Activated CD4-positive, alpha-beta T cell treated with anti-CD3 and anti-CD28 coated beads, Interleukin-2, amount 50 U/mL, for 24 hours (primary cell): ENCODE measurements at regions not wholly inside any gene's neighbourhood (a gene's known extent, or its start where the extent isn't known, plus 50 kb on each side); places are given as distances from the start of the nearest gene placed in this dataset.
"Not testable (repeated sequence)": the region's sequence is repeated elsewhere in the genome, so short reads cannot be mapped to it uniquely, and the experiment has no call there.

Source experiments
- DNase-seq, 2 donors: peaks; one replicate each; pipeline ENCODE4 v3.0.0-alpha.2; 2020; ENCODE audit warnings: low read depth in 1 of 2, low spot score in 1 of 2

- no peak for DNase-seq
Observed at GRCh38 chr3:104885214-104885814, 481.4 kb upstream of the ALCAM start.

- DNase-seq: no peak
Observed at GRCh38 chr3:104886220-104886995, 480.3 kb upstream of the ALCAM start.

GRCh38 chr3:104887069-104887468 is 479.6 kb upstream of the ALCAM start:
- DNase-seq: no peak

DNA sequence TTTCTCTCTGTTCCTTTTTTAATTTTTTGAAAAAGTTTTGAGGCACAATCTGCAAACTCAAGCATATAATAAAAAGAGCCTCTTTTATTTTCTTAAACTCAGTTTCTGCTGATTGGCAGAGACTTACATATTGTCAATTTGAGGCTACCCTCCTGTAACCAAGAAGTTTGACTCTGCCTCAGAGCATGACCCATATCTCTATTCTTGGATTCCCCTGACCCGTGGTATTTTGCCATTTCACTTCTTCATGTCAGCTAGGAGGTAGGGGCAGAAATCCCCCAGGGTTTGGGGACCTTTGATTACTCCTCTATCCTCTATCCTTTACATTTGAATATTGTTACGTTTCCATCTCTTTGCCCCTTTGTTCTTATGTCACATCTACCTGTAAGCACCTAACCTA is 479.1 kb upstream of the ALCAM start:
- no peak for DNase-seq

GRCh38 chr3:104892044-104892443 is 474.7 kb upstream of the ALCAM start:
- DNase-seq: no peak

- DNase-seq: no peak
Observed at GRCh38 chr3:104896624-104897023, 470.1 kb upstream of the ALCAM start.

- DNase-seq: no peak
Observed at GRCh38 chr3:104901396-104901795, 465.3 kb upstream of the ALCAM start.

DNA sequence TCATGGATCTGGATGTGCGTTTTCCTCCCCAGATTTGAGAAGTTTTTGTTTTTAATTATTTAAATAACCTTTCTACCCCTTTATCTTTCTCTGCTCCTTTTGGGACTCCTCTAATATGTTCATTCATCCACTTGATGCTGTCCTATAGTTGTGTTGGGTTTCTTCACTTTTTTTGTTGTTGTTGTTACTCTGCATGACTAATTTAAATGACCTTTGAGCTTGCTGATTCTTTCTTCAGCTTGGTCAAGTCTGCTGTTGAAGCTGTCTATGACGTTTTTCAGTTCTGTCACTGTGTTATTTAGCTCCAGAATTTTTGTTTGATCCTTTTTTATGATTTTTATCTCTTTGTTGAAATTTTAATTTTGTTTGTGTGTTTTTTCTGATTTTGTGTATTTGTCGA is 463.6 kb upstream of the ALCAM start:
- no peak for DNase-seq

DNA sequence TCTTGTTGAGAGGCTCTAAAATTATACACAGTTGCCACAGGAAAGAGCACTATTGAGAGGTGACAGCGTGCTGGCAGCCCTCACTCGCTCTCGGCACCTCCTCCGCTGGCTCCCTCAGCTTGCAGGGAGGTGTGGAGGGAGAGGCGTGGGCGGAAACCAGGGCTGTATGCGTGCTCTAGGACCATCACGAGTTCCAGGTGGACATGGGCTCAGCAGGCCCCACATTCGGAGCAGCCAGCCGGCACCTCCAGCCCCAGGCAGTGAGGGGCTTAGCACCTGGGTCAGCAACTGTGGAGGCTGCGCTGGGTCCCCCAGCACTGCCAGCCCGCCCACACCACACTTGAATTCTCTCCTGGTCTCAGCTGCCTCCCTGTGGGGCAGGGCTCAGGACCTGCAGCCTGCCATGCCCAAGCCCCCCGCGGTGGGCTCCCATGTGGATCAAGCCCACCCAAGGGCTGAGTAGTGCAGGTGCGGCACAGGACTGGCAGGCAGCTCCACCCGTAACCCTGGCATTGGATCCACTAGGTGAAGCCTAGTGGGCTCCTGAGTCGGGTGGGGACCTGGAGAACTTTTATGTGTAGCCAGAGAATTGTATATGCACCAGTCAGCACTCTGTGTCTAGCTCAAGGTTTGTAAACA is 460.6 kb upstream of the ALCAM start:
- DNase-seq: no peak

DNA sequence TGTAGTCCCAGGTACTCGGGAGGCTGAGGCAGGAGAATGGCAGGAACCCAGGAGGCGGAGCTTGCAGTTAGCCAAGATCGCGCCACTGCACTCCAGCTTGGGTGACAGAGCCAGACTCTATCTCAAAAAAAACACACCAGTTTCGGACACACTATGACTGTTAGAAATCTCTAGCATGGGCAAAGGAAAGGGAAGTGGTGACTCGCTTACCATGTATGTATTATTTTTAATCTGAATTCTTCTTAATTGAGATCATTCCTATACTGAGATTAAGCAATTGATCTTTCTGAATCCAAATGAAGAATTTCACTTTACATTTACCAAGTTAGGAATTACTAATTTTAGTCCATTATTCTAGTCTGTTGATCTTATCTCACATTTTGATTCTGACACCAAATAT is 459.2 kb upstream of the ALCAM start:
- no peak for DNase-seq

GRCh38 chr3:104908761-104909160 is 457.9 kb upstream of the ALCAM start:
- no peak for DNase-seq

GRCh38 chr3:104909198-104909597 is 457.5 kb upstream of the ALCAM start:
- DNase-seq: no peak

DNA sequence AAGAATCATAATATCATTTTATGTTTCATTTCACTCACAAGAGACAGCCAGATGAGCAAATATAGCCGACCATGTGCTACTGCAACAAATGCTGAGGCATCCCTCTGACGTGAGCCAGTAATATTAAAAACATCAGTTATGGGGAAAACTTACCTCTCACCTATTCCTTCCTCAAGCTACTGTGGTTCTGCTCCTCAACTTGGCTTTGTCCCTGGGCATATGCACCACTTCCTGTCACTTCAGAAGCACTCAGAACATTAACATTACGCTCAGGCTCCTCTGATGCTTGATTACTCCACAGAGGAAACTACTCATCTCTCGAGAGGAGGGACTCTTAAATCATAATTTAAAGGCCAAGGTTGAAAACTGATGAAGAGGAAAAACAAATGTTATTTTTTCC is 457.0 kb upstream of the ALCAM start:
- DNase-seq: no peak

DNA sequence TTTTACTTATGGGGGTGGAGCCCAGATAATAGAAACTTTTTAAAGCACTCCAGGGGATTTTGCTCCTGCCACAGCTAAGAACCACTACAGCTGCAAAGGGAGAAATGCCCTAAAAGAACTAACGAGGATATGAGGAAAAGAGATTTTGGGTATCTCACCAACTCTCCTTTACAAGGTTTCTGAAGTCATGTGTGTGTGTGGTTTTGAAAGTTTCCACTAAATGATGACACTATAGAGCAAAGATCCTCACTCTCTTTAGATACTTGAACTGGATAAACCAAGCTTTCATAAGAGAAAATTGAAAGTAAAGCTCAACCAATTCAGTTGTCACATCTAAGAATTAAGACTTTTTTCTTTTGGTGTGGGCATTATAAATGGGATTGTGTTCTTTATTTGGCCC is 455.3 kb upstream of the ALCAM start:
- no peak for DNase-seq

GRCh38 chr3:104916971-104917370 is 449.7 kb upstream of the ALCAM start:
- DNase-seq: no peak

- no peak for DNase-seq
Observed at GRCh38 chr3:104920512-104920911, 446.2 kb upstream of the ALCAM start.

- no peak for DNase-seq
Observed at GRCh38 chr3:104933972-104934371, 432.7 kb upstream of the ALCAM start.

DNA sequence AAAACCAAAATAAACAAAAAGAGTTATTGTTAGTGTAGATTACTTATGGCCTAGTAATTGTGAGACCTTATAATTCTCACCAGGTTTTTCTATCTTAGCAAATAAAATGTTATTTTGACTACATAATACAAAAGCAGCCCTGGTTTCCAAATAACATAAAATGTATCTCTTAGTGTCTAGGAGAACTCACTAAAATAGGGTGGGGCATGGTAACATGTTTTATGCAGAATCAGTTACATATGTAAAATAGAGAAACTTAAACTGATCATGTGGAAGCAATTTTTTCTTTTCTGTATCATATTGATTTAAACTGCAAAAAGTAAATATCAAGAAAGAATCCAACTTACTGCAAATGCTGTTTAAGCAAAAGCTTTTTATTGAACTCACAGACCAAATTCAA is 431.1 kb upstream of the ALCAM start:
- no peak for DNase-seq

GRCh38 chr3:104939196-104939595 is 427.5 kb upstream of the ALCAM start:
- DNase-seq: no peak

GRCh38 chr3:104941785-104942184 is 424.9 kb upstream of the ALCAM start:
- DNase-seq: no peak

- no peak for DNase-seq
Observed at GRCh38 chr3:104943974-104944373, 422.7 kb upstream of the ALCAM start.

GRCh38 chr3:104947943-104948342 is 418.8 kb upstream of the ALCAM start:
- no peak for DNase-seq

DNA sequence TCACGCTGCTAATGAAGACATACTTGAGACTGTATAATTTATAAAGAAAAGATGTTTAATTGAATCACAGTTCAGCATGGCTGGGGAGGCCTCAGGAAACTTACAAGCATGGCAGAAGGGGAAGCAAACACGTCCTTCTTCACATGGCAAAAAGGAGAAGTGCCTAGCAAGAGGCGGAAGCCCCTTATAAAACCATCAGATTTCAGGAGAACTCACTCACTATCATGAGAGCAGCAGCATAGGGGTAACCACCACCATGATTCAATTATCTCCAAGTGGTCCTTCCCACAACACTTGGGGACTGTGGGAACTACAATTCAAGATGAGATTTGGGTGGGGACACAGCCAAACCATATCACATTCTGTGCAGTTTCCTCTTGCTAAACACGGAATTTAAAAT is 416.9 kb upstream of the ALCAM start:
- DNase-seq: not testable (repeated sequence)
